Endothelial cell of hepatic sinusoid (primary cell): ENCODE measurements at regions not wholly inside any gene's neighbourhood (a gene's known extent, or its start where the extent isn't known, plus 50 kb on each side); places are given as distances from the start of the nearest gene placed in this dataset.
"Not testable (repeated sequence)": the region's sequence is repeated elsewhere in the genome, so short reads cannot be mapped to it uniquely, and the experiment has no call there.

ENCODE experiments used
- in situ Hi-C: cut with HindIII; loops from 2 replicates; pipeline ENCODE4 v1.10.0; 2017; ENCODE audit warnings: low sequenced_read_pairs

DNA sequence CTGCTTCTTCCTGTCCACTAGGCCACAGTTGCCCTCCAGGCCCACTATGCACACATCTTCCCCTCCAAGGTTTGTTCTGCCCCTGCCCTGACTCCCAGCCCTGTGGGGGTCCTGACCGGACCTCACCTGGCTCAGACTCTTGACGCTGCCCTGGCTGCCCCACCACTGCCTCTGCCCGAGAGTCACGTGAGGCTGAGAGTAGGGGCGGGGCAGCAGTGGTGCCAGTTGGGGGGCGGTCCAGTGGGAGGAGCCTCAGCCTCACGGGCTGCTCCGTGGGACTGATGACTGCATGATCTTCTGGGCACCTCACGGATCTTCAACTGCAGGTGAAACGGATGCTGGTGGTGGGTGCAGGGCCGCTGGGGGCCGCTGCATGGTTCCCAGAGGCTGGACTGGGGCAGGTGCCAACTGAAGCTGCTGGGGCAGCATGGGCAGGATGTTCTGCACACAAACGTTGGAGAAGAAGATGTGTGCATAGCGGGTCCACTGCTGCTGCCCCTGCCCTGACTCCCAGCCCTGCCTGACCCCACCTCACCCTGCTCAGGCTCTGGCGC, 77.6 kb downstream of the HHIPL2 start:
- in situ Hi-C loops = not testable (repeated sequence)

DNA sequence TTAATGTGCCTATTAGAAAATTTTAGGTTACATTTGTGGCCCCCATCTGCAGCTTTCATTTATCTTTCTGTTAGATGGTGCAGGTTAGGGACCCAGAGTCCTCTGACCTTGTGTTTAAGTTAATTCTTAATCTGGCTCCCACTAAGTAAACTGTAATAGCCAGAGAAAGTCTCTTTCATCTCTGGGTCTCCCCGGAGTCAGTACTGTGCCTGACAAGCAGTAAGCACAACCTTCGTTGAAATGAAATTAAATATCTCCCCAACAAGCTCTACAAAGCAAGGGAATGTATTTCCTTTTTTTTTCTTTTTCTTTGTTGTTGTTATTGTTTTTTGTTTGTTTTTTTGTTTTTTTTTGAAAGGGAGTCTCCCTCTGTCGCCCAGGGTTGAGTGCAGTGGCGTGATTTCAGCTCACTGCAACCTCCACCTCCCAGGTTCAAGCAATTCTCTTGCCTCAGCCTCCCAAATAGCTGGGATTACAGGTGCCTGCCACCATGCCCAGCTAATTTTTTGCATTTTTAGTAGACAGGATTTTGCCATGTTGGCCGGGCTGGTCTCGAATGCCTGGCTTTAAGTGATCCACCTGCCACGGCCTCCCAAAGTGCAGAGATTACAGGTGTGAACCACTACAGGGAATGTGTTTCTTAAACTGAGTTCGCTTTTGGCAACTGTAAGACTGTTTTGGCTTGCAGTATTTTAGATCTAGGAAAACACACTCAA, 81.6 kb downstream of the HHIPL2 start:
- in situ Hi-C loops = no loop called here

DNA sequence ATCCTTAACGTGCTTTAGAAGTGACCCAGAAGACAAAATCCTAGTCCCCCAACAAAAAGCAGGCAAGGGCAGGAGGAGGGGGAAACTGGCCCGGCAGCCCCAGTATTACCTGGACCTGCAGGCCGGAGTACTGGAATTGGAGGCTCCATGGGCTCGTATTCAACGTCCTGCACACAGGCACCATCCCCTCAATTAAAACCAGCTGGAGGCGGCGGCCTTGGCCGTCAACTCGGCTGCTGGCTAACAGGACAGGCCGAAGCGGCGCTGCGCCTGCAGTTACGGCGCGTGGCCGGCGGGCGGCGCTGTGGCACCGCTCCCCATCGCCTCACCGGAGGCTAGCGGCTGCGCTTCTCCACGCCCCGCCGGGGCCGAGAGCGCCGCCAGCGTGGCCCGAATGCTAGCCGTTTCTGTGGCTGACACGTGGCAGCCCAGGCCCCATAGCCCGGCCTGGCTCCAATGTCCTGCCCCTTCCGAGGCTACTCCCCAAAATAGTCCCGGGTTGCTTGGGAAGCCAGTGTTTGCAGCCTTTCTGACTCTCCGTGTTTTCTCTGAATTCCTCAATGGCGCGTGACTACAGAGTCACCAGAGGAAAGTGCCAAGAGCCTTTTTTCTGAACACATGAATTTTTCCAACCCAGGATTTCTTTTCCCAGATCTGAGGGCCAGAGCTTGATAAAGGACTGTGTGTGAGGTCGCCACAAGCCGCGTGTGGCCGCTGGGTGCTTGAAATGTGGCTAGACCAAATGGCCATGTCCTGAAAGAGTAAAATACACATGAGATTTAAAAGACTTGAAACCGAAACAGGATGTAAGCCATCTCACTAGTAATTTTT, 82.5 kb downstream of the HHIPL2 start:
- in situ Hi-C loops = no loop called here

DNA sequence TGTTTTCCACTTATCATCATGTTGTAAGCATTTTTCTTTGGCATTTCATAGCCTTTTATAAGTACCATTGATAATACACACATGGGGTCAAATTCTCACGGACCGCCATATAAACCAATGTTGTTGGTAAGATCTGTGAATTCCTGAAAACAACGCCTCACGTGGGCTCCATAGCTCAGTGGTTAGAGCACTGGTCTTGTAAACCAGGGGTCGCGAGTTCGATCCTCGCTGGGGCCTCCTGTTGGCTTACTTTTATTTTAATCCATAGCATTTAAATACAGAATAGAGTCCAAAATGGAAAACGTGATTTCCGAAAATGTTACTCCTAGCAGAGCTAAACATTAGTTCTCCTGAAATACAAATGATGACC, 83.1 kb downstream of the HHIPL2 start:
- in situ Hi-C loops = no loop called here

DNA sequence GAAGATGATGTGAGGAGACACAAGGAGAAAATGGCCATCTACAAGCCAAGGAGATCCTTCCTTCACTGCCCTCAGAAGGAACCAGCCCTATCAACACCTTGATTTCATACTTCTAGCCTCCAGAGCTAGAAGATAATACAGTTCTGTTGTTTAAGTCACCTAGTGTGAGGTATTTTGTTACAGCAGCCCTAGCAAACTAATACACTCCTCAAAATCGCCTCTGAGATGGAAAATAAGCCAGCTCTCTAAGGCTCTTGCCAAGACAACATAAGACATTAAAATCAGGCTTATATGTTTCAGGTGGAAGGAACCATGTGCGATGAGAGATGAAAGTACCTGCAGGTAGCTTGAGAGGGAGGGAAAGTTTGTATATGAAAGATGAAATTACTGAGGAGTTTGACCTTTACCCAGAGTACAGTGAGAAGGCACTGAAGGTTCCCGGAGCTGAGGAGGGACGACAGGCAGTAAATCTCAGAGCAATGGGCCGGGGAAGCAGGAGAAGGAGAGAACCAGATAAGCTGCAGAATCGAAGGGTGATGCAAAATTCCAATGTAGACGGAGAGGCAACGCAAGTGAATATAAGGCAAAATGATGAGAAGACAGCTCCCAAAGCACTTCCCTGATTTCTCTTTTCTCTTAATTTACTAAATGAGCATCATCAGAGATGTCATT, 84.7 kb downstream of the HHIPL2 start:
- in situ Hi-C loops = no loop called here

DNA sequence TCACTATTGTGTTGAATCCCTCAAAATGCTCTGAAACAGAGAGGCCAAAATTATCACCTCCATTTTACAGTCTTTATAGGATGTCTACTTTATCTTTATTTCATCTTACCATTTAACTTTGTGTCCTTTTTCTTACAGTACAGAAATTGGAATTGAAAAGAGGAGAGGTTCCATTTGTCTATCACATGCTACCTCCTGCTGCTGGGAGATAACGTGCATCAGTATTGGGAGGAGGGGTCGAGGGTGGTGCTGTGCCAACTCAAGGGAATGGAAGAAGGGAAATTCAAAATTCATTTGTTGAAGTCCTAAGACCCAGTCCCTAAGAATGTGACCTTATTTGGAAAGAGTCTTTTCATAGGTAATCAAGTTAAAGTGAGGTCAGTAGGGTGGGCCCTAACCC, 85.3 kb downstream of the HHIPL2 start:
- in situ Hi-C loops = no loop called here

DNA sequence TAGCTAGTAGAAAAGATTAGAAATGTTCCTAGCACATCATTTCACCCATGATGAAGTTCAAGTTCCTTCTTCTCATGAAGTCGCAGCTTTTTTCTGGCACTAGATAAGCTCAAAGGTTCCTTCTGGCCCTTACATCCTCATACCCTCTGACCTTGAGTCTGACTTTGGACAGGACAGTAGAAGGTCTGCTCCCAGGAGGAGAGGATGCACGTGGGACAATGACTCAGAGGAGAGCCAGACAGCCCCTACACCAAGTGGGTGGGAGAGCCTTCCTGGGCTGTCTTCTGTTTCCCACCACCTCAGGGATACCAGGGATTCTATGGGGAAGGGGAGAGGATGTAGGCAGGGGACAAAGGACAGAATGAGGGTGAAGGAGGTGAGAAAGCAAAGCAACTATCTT, 86.0 kb downstream of the HHIPL2 start:
- in situ Hi-C loops = no loop called here

DNA sequence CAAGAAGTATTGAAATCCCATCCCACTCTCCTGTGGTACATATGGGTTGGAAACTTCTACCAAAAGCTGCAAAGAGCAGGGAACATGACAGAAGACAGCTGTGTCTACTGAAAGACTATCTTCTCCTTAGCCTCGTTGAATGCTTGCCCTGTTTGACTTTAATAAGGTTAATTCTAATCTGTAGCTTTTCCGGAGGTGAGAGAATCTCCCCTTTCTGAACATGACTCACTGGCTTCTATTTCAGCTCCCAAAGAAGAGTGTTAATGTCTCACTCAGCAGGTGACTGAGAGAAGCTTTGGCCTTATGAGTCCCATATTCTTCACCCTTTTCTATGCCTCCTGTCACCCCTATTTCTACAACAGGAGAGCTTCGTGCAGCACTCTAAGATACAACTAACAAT, 88.3 kb downstream of the HHIPL2 start:
- in situ Hi-C loops = loop anchor here (10.0 kb wide), 1 partner anchor 995 kb away; no protein-coding TSS in a partner anchor

DNA sequence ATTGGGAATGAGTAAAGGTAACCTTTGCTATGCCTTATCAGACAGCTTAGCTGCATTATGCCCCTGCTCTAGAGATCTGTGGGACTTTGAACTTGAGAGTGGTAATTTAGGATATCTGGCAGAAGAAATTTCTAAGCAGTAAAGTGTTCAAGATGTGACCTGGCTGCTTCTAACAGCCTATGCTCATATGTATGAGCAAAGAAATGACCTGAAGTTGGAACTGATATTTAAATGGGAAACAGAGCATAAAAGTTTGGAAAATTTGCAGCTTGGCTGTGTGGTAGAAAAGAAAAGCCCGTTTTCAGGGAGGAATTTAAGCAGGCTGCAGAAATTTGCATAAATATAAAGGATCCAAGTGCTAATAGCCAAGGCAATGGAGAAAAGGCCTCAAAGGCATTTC, 90.4 kb downstream of the HHIPL2 start:
- in situ Hi-C loops = loop anchor here (10.0 kb wide), 1 partner anchor 993 kb away; no protein-coding TSS in a partner anchor

DNA sequence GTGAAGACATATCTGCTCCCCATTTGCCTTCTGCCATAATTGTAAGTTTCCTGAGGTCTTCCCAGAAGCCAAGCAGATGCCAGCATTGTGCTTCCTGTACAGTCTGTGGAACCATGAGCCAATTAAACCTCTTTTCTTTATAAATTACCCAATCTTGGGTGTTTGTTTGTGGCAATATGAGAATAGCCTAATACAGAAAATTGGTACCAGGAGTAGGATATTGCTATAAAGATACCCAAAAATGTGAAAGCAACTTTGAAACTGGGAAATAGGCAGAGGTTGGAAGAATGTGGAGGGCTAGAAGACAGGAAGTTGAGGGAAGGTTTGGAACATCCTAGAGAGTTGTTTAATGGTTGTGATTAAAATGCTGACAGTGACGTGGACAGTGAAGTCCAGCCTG, 90.8 kb downstream of the HHIPL2 start:
- in situ Hi-C loops = loop anchor here (10.0 kb wide), 1 partner anchor 992 kb away; no protein-coding TSS in a partner anchor

DNA sequence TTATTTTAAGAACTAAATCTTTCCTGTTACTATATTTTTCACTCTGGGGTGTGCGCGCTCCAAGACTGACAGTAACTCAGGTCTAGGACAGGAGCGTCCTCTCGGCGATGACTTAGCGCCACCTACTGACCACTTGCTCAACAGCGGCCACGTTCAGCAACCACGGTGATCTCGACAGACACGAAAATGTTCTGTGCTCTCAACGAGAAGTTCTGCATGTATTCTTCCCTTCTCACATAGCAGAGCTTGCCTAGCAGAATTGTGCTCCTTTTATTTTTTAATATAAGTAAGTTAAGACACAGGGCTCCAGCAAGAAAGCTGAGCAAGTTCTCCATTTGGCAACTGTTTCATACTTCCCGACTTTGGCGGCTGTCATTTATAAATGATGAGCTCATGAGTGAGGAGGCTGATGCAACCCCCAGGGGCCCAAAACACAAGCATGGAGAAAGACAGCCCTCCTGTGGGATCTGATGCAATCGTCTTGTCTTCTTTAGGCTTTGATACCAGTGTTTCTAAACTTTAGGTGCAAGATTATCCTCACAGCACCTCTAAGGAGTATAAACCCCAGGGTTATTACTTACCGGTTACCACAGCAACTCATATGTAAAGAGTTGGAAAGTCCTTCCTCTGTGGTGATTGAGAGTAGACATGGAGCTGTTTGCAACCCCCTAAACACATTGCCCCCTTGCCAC, 92.6 kb downstream of the HHIPL2 start:
- in situ Hi-C loops = loop anchor here (10.0 kb wide), 1 partner anchor 991 kb away; no protein-coding TSS in a partner anchor

DNA sequence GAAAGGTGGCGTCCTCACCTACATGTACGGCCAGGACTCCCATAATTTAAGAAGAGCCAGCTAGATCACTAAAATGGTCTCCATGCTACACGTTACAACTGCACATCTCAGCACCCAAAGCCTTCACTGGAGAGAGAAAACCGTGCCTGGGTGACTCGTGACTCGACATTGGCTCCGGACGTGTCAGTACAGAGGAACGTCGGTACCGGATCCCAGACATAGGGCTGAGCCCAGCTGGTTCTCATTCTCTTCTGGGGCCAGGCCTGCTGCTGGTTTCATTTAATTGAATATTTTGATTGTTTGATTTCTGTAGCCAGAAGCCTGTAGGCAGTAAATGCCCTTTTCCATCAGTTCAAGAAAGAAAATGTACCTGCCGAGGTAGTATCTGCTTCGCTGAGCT, 93.1 kb downstream of the HHIPL2 start:
- in situ Hi-C loops = loop anchor here (10.0 kb wide), 1 partner anchor 990 kb away; no protein-coding TSS in a partner anchor

DNA sequence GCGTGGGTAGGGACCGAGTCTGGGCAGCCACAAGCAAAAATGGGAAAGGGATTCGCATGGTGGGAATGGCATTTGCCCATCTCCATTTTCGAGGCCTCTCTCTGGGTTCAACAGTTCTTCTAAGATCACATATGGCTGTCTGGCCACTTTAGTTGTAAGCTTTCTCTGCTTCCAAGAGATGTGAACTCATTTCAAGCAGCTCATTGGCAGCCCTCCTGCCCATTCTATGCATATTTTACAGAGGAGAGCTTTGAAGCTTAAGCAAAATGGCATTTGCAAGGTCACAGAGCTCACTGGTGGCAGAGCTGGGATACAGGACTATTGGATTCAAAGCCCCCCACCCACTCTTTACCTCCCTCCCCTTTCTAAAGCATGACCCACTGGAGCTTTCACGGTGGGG, 93.7 kb downstream of the HHIPL2 start:
- in situ Hi-C loops = loop anchor here (10.0 kb wide), 1 partner anchor 989 kb away; no protein-coding TSS in a partner anchor

DNA sequence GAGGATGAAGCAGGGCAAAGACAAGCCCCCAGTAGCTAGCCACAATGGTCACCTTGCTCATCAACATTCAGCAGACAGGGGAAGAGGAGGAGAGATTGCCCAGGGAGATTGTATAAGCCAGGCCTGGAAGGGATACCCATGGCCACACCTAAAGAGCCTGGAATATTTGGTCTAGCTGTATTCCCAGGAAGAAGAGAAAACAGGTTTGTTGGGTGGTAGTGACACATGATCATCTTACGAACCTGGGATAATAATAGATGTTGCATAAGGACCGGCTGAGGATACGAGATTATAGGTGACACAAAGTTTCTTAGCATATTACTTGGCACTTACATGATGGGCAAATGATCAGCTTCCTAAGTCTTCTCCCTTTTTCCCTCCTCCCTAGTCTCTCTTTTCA, 95.9 kb downstream of the HHIPL2 start:
- in situ Hi-C loops = loop anchor here (10.0 kb wide), 1 partner anchor 987 kb away; no protein-coding TSS in a partner anchor

DNA sequence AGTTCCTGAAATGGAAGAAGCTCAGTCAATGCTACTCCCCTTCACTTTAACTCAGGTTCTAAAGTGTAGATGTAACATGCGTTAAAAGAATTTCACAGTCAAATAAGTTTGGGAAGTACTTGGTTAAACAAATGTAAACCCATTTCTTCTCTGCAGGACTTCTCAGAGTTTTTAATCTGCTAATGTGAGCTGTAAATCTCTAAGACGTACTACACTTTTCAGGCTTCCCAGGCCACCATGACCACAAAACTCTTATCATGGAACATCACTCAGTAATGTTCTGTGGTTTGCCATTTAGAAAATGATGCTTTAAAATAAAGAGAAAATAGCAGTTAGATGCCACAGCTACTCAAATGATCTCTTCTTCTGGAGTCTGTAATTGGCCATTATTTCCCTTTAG, 104.3 kb downstream of the HHIPL2 start:
- in situ Hi-C loops = no loop called here

DNA sequence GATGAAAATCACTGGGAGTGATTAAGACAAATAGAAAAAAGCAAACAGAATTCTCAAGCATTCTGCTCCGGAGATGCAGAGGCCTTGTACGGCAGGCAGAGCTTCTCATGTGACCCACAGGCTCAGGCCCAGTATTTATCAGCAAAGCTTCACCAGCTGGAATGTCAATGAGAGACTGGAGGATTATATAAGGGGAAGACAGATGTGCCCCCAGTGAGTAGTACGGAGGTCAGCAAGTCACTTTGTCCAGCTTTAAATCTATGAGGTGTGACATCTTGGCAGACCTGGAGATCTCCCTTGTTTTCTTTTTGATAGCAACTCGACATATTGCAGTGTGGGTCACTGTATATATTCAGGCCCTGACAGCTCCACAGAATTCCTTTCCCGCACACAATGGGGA, 106.8 kb downstream of the HHIPL2 start:
- in situ Hi-C loops = no loop called here

DNA sequence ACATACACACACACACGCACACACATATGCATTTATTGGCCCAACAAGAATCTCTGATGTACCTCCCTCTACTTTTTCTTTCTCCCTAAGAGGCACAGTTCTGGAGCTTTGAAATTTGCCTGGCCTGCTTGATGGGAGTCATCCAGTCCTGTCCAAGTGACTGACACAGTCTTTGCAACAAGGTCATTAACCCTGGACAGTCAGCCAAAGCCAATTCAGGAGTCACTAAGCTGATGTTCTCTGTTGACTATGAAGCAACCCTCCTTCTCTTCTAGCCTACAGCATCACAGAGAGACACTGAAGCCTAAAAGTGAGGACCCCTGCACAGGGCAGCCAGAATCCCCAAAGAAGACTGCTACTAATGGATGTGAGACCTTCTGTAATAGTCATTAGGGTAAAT, 123.1 kb downstream of the HHIPL2 start:
- in situ Hi-C loops = no loop called here

DNA sequence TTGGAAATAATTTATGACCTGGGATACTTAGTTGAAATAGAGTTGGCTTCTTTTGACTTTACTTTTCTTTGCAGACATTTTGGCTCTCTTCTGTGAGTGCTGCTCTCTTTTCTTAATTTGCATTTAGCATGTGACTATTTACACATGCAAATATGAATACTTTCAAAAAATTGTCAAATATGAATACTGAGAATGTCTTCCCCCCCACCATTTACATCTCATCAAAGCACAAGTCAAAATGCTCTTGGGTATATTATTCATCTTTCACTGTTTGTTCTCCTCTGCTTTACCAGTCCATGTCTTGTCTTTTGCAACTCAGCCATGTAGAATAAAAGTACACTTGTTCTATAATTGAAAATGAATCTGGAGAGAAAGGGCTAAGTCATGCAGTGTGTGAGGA, 126.5 kb downstream of the HHIPL2 start:
- in situ Hi-C loops = no loop called here

DNA sequence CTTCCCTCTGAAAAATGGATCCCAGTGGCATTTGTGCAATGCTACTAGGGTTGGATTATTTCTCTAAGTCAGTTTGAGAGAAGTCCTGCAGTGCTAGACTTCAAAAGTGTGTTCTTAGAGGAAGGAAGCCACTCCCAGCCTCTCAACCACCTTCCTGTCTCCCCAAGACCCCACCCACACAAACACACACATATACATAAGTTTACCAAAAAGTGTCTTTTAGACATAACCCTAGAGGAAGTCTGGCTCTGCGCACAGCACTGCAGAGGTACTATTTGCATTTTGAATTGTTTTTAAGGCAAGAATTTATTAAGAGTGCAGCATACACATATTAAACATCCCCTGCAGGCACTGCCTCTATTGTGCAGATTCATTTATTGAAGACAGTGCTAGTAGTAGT, 127.3 kb downstream of the HHIPL2 start:
- in situ Hi-C loops = no loop called here

DNA sequence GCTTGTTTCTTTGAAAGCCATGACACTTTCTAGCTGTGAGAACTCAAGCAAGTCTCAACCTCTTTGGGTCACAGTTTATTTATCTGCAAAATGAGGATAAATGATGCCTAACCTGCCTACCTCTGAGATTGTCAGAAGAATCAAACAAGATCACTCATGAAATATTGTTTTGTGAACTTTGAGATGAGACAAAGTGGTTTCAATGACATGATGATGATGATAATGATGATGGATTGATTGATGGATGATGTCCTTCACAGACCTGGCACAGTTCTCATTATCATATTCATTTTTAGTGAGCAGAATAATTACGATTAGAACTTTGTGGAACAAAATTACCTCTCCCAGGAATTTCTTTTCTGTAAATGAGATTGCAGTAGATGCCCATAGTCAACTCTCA, 129.2 kb downstream of the HHIPL2 start:
- in situ Hi-C loops = no loop called here

DNA sequence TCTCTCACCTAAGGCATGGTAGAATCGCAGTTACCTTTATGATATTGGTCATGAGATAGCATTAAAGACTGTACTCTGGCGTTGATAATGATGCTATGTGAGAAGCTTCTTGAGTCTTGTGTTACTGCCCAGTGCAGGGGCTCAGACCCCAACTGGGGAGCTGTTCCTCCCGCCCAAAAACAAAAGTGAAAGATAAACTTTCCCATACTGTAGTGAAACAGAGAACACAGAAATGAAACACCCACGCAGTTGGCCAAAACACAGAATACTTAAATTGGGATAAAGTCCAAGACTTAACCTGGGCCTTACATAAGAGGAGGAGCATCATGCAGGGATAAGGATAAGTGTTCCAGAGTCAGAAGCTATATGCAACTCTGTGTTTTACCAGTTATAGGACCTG, 130.6 kb downstream of the HHIPL2 start:
- in situ Hi-C loops = no loop called here
